CD4-positive, alpha-beta T cell treated with Interferon alpha-2 for 1 hour (primary cell): ENCODE measurements at regions not wholly inside any gene's neighbourhood (a gene's known extent, or its start where the extent isn't known, plus 50 kb on each side); places are given as distances from the start of the nearest gene placed in this dataset.

ENCODE experiments used
- DNase-seq, 2 donors: peaks; one replicate each; pipeline ENCODE4 v3.0.0-alpha.2; 2020 to 2022

DNA sequence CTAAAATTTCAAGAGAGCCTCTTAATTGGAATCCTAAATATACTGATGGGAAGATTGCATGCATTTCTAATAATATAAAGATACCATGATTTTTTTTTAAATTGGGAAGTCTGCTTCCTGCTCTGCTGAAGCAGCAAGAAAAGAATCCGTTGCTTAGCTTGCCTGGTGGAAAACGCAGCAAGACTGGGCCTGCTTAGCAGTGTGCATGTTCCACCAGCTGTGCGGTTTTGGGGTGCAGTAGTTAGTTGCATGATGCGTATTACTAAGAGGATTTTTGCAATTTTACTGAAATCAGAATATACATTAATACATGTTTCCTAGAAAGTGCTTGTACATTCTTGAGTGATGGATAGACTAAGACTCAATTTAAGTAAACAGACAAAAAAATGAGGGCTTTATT is 319.9 kb downstream of the CMPK2 start:
- DNase-seq, result no peak

DNA sequence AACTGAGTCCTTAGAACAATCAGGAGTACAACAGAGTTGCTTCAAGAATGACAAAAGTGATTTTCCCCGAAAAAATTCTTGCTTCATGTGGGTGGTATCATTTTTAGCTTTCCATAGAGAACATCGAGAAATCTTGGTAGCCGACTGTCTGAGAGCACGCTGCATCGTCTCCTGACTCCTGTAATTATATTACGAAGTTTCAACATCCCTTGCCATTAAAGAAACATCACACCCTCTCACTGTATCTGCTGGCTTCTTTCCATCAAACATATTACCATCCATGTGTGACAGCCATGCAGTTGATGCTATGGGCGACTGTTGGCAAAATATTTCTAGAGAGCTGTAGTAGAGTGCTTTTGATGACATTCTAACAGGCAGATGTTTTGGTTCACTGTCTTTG is 311.2 kb downstream of the CMPK2 start:
- no peak for DNase-seq

GRCh38 chr2:6556755-6557154 is 309.0 kb downstream of the CMPK2 start:
- DNase-seq, result no peak

DNA sequence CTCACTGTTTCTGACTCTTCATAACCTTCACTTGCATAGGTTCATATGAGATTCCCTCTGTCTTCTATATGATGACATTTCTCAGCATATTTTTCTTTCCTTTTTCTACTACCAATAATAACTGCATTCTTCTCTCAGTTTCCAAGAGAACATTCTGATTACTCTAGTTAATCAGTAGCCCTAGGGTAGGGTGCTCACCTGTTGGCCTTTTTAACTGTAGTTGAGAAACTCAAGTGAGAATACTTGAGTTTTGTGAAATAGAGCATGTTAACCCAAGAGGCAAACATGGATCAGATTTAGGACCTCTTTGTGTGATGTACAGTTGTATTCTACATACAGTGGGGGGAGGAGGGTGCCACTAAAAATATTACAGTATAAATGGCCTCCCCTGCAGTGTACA is 308.0 kb downstream of the CMPK2 start:
- DNase-seq, result no peak

- no peak for DNase-seq
Measured at GRCh38 chr2:6562771-6563170, 302.9 kb downstream of the CMPK2 start.

- DNase-seq, result no peak
Measured at GRCh38 chr2:6564326-6564725, 301.4 kb downstream of the CMPK2 start.

GRCh38 chr2:6574121-6574520 is 291.6 kb downstream of the CMPK2 start:
- DNase-seq, result no peak

DNA sequence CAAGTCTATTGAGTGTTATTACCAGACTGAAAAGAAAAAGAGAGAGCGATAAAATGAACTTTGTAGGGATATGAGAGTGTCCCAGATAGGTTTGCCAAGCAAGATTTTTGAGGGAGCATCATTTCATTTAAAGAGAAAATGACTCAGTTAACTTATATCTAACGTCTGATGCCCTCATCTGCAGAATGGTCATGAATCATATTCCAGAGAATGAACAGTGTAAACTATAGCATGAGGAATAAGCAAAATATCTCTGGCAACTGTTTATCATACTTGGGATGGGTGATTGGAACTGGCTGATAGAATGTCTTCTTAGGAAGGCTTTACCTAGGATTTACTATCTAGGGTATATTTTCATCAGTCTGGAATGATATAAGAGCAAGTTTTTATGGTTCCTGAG is 289.4 kb downstream of the CMPK2 start:
- DNase-seq, result no peak

GRCh38 chr2:6577960-6578359 is 287.7 kb downstream of the CMPK2 start:
- no peak for DNase-seq

GRCh38 chr2:6578416-6578815 is 287.3 kb downstream of the CMPK2 start:
- no peak for DNase-seq

- no peak for DNase-seq
Measured at GRCh38 chr2:6579281-6579680, 286.4 kb downstream of the CMPK2 start.

DNA sequence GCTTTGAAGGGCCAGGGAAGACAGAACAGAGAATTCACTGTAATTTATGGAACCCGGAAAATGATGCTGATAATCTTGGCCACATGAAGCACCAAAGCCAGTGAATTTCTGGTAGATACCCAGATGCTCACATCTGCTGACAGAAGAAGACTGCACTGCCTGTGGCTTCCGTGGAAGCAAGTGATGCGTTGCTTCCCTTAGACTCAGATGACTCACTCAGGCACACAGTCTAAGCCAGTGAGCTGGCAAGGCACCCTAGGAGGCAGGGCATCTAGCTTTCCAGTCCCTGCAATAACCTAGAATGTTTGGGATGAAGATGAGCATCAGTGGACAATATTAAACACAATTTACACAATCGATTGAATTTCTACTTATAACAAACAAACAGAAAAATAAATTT is 284.7 kb downstream of the CMPK2 start:
- no peak for DNase-seq

DNA sequence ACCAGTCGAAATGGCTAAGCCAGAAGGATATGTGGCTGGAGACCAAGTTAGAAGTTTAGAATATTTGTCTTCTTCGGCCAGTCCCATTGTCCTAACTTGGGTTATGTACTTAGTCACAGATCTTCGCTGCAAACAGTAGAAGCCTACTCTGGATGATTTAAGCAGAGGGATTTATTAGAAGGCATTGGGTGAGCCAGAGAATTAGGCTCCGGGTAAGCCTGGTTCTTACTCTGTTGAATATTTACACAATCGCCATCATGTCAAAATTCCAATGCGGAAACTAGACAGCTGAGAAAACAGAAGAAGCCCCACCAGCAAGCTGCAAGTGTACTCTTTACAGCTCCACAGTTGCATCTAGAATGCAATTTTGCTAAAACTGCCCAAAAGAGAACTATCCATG is 276.6 kb downstream of the CMPK2 start:
- DNase-seq, result no peak

DNA sequence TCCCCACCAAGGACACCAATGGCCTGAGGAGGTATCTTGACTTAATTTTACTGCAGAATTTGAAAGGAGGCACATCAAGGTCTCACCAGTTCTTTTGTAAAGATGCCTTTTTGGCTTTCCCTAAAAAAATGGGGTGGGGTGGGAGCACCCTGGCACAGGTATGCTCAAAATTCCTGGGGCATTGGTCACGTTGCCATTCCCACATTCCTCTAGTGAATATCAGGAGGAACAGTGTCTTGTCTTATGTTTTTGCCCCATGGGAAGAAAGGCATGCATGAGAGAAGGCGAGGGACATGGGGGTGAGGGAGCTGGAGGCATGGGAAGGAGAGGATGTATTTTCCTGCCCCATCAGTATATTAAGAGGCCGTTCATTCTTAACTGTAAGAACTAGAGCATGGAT is 275.3 kb downstream of the CMPK2 start:
- no peak for DNase-seq

DNA sequence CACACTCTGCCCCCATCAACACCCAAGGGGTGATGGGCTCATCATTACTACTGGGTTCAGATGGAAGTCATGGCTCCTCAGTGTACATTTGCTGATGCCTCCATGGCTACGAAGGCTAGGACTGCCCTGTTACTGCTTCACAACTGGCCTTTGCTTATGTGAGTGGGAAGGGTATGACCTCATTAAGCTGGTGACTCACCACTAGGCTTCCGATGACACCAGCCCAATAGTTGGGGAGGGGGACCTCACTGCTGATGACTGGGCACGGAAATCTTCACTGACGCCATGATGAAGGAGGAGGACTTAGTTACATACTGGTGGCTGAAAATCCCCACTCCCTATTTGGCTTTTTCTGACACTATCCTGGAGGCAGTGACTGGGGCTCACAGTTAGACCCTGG is 263.2 kb downstream of the CMPK2 start:
- no peak for DNase-seq

- DNase-seq, result no peak
Measured at GRCh38 chr2:6605836-6606505, 259.7 kb downstream of the CMPK2 start.

GRCh38 chr2:6617794-6618193 is 247.9 kb downstream of the CMPK2 start:
- DNase-seq, result no peak

GRCh38 chr2:6618201-6618600 is 247.5 kb downstream of the CMPK2 start:
- no peak for DNase-seq

DNA sequence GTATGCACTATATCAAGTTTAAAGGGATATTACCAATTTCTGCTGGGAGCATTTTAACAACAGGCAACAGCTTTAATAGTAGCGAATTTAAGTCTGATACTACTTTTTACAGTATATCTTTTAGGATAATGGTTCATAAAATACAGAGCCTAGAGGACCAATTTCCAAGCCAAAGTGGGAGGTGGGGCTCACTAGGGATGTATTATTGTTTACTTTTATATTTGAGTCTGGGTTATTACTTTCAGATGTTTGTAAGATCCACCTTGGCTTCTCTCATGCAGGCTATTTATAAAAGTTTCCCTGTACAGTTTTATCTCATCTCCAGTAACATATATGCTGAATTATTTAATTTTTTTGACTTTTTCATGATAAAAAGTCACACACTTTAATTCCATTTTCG is 242.0 kb downstream of the CMPK2 start:
- no peak for DNase-seq

DNA sequence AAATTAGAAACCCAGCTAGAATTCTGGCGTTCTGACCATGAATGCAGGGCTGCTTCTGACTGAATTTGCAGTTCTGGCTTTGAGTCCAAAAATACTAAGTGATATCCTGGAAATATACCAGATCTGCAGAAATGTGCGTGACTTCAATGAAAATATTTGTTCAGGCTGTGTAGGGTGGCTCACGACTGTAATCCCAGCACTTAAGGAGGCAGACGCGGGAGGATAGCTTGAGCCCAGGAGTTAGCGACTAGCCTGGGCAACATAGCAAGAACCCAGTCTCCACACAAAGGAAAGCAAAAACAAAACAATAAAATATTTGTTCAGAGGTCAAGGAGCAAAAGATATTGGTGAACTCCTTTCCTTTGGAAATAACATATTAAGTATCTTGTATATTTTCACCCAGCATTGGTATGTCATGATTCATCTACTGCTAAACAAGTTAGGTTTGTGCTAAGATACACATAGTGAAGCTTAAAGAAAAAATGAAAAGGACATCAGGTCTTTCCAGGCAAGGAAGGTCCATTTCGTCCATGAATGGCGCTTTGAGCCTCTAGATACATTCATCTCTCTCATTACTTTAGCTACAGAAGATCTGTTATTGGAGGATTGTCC is 239.2 kb downstream of the CMPK2 start:
- DNase-seq, result no peak

- DNase-seq, result no peak
Measured at GRCh38 chr2:6627316-6627715, 238.4 kb downstream of the CMPK2 start.

DNA sequence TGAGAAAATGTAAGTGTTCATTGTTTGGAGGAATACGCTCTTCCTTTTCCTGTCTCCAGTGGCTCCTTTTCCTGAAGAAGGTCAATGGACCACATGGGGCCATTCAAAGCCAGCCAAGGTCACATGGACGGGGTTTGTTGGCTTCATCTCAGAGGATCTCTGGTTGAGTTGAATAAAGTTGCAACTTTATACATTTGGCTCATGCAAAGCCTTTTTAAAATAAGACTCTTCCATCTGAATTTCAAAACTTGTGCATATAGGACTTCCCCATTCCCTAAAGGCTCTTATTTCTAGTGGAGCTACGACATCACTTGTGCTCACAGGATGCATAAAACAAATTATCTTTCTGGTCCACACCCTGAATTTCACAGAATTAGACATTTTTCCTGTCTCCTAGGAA is 235.5 kb downstream of the CMPK2 start:
- no peak for DNase-seq

DNA sequence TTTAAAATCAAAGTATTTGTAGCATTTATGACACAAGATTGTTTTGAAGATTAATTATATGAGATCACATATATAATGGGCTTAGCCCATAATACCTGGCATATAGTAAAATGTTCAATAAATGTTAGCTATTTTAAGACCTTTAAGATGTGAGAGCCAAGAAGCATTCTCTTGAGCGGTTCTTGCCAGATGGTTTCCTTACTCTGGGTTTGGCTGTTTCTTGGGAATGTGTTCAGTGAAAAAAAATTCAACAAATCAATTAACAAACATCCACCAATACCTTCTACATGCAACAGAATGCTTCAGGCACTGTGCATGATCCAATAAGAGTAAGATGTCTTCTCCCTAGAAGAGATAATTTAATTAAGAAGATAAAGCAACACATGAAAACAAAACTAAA is 230.4 kb downstream of the CMPK2 start:
- no peak for DNase-seq

- DNase-seq, result no peak
Measured at GRCh38 chr2:6637330-6637729, 228.4 kb downstream of the CMPK2 start.

- DNase-seq, result no peak
Measured at GRCh38 chr2:6639929-6640620, 225.6 kb downstream of the CMPK2 start.
